Fibroblast of the aortic adventitia (primary cell): ENCODE measurements at regions not wholly inside any gene's neighbourhood (a gene's known extent, or its start where the extent isn't known, plus 50 kb on each side); places are given as distances from the start of the nearest gene placed in this dataset.

Source experiments
- DNase-seq: peaks from one replicate; pipeline ENCODE4 v3.0.0-alpha.2; 2010; ENCODE audit warnings: low read depth
- H3K4me3 ChIP-seq: 2 replicates; pipeline ENCODE4 v1.5.1; 2011; ENCODE audit warnings: low read depth, mild to moderate bottlenecking, control low read depth, low read length, moderate library complexity
- CTCF ChIP-seq: IDR thresholded peaks from 2 replicates; pipeline ENCODE4 v1.5.1; 2011; ENCODE audit warnings: mild to moderate bottlenecking, low read length, control low read depth, inconsistent platforms; ENCODE audit not compliant: insufficient read depth

- no peak for TF ChIP-seq CTCF
- H3K4me3 ChIP-seq: no peak overlapping the region
- no peak for DNase-seq
Observed at GRCh38 chr5:1726469-1726865, 73.2 kb downstream of the MRPL36 start.

- H3K4me3 ChIP-seq: no peak overlapping the region
- no peak for DNase-seq
- no peak for TF ChIP-seq CTCF
Observed at GRCh38 chr5:1725641-1726468, 73.8 kb downstream of the MRPL36 start.

DNA sequence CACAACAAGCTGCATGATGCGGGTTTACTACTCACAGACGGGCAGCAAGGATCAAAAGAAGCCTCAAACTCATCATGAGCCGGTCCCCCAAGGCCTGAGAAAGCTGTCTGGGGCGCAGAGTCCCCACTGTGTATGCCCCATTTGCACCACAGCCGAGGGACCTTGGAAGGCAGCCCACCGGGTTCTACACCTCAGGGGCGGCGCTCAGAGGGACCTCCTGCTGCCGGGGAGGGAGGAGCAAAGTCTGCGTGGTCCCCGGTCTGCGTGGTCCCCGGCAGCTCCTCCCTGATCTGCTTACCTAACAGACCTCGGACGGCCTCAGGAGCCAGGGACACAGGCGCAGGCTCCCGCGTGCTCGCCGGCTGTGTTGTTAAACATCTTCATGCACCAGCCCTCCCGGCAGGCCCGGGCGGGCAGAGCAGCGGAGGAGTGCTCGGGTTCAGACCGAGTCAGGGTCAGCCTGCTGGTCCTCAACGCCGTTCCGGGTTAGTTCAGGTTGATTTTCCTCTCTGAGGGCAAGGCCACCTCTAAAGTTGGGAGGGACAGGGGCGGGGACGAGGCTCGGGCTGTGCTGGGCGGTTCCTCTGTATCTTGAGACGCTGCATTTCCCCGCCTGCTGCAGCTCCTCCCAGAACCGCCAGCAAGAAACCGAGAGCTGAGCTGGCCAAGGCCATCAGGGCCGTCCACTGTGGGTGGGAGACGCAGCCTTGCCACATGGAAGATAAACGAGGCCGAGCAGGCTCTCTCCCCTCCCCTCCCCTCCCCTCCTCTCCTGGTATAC is 74.6 kb downstream of the MRPL36 start:
- no peak for TF ChIP-seq CTCF
- DNase-seq: peak; percentile 4

DNA sequence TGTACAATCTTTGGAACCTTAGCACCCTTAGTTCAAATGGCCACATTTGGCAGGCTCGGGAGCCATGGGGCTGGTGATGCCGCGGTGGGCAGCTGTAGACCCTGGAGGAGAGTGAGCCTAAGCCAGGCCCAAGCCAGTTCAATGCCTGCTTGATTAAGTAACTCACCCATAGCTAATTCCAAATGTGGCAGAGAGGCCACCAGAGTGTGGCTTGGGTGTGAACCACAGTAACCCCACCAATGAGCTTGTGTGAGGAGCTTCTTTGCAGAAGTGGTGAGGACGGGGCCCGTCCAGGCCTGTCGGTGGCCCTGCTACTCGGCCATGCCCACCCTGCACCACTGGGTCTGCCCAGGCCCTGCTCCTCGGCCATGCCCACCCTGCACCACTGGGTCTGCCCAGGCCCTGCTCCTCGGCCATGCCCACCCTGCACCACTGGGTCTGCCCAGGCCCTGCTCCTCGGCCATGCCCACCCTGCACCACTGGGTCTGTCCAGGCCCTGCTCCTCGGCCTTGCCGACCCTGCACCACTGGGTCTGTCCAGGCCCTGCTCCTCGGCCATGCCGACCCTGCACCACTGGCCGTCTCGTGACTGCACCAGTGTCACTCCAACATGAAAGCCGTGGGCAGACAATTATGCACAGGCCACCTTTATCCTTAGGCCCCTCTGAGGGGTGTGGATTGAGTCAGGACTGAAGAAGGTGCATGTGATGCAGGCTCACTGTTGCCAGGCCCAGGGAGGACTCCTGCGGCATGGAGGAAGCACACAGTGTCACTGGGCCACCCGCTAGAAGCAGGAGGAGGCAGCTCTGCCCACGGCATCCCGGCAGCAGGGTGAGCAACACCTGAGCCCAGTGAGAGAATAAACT is 75.4 kb downstream of the MRPL36 start:
- no peak for TF ChIP-seq CTCF
- no peak overlapping the region for H3K4me3 ChIP-seq
- no peak for DNase-seq

More for the DNA sequence above, 74.6 kb downstream of the MRPL36 start:
- H3K4me3 ChIP-seq: peak overlapping the region; percentile 25

DNA sequence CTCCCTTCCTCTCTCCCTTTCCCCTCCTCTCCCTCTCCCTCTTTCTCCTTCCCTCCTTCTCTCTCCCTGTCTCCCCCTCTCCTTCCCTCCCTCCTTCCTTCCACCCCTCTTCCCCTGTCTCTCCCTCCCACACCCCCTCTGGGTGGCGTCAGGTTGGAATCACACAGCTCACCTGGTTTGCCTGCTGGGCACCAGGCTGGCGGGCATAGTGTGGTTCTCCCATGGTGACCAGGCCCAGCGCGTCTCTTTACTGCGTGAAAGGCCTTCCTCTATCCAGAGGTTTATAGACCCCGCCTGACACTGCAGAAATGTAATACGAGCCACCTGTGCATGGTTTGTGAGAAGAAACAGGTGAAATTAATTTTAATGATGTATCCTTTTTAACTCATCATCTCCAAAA is 76.2 kb downstream of the MRPL36 start:
- no peak for TF ChIP-seq CTCF
- DNase-seq: no peak

DNA sequence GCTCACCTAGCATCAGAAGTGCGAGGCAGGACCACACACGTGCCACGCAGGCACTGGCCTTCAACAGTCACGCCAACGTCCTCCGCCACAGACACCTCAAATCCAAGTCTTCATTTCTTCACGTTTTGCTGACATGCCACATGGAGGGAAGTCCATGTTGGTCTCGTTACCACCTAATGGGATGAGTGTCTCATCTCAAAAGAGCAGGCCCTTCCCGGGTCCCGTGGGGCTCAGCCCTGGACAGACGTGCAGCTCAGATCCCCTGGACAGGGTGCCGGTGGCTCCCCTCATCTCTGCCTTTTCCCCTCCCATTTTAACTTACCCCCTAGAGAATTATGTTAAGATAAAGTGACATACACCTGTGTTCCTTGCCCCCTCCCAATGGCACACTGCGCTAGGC is 76.8 kb downstream of the MRPL36 start:
- no peak for DNase-seq
- no peak overlapping the region for H3K4me3 ChIP-seq
- no peak for TF ChIP-seq CTCF

More for the DNA sequence above, 76.2 kb downstream of the MRPL36 start:
- H3K4me3 ChIP-seq: no peak overlapping the region
